ENCODE measurements at regions not wholly inside any gene's neighbourhood (a gene's known extent, or its start where the extent isn't known, plus 50 kb on each side); places are given as distances from the start of the nearest gene placed in this dataset.

DNA sequence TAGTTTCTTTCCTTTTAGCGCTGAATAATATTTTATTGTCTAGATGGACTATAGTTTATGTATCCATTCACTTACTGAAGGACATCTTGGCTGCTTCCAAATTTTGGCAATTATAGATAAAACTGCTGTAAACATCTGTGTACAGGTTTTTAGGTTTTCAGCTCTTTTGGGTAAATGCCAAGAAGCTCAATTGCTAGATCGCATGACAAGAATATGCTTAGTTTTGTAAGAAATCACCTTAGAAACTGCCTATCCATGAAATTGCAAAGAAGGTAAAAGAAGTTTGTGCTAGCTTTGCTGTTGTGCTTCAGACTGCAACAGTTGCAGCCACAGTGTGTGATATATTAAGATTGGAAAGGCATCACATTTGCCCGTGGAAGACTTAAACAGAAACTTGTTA lies 103.2 kb upstream of the TNS3 start:
- TF ChIP-seq POLR2A (IDR thresholded peaks at IDR 0.05) = no peak
- TF ChIP-seq, protein P1, sequence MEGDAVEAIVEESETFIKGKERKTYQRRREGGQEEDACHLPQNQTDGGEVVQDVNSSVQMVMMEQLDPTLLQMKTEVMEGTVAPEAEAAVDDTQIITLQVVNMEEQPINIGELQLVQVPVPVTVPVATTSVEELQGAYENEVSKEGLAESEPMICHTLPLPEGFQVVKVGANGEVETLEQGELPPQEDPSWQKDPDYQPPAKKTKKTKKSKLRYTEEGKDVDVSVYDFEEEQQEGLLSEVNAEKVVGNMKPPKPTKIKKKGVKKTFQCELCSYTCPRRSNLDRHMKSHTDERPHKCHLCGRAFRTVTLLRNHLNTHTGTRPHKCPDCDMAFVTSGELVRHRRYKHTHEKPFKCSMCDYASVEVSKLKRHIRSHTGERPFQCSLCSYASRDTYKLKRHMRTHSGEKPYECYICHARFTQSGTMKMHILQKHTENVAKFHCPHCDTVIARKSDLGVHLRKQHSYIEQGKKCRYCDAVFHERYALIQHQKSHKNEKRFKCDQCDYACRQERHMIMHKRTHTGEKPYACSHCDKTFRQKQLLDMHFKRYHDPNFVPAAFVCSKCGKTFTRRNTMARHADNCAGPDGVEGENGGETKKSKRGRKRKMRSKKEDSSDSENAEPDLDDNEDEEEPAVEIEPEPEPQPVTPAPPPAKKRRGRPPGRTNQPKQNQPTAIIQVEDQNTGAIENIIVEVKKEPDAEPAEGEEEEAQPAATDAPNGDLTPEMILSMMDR (IDR thresholded peaks at IDR 0.05) = no peak
